ELF-1 (cell line): ENCODE measurements at regions not wholly inside any gene's neighbourhood (a gene's known extent, or its start where the extent isn't known, plus 50 kb on each side); places are given as distances from the start of the nearest gene placed in this dataset.
"Not testable (repeated sequence)": the region's sequence is repeated elsewhere in the genome, so short reads cannot be mapped to it uniquely, and the experiment has no call there.

ENCODE experiments used
- DNase-seq: peaks from one replicate; pipeline ENCODE4 v3.0.0-alpha.2; 2016; ENCODE audit warnings: low read depth, low spot score

- no peak for DNase-seq
Observed at GRCh38 chr13:18993884-18994660, 187.6 kb downstream of the TUBA3C start.

- DNase-seq, result no peak
Observed at GRCh38 chr13:18992791-18993190, 188.8 kb downstream of the TUBA3C start.

- no peak for DNase-seq
Observed at GRCh38 chr13:18991060-18991459, 190.6 kb downstream of the TUBA3C start.

GRCh38 chr13:18978447-18978846, 203.2 kb downstream of the TUBA3C start:
- DNase-seq, result no peak

GRCh38 chr13:18977857-18978256, 203.8 kb downstream of the TUBA3C start:
- DNase-seq, result no peak

- DNase-seq, result no peak
Observed at GRCh38 chr13:18971576-18972219, 209.9 kb downstream of the TUBA3C start.

- DNase-seq, result no peak
Observed at GRCh38 chr13:18965347-18965855, 216.2 kb downstream of the TUBA3C start.

- no peak for DNase-seq
Observed at GRCh38 chr13:18964942-18965341, 216.7 kb downstream of the TUBA3C start.

GRCh38 chr13:18963684-18964083, 217.9 kb downstream of the TUBA3C start:
- not testable (repeated sequence) for DNase-seq

- no peak for DNase-seq
Observed at GRCh38 chr13:18962168-18962734, 219.4 kb downstream of the TUBA3C start.

- DNase-seq, result no peak
Observed at GRCh38 chr13:18961383-18962117, 220.1 kb downstream of the TUBA3C start.

- DNase-seq, result no peak
Observed at GRCh38 chr13:18960637-18961227, 220.9 kb downstream of the TUBA3C start.

- no peak for DNase-seq
Observed at GRCh38 chr13:18959996-18960395, 221.6 kb downstream of the TUBA3C start.

GRCh38 chr13:18959229-18959628, 222.4 kb downstream of the TUBA3C start:
- no peak for DNase-seq

GRCh38 chr13:18956473-18957078, 225.0 kb downstream of the TUBA3C start:
- no peak for DNase-seq

GRCh38 chr13:18954254-18954653, 227.4 kb downstream of the TUBA3C start:
- no peak for DNase-seq

- DNase-seq, result no peak
Observed at GRCh38 chr13:18953139-18953930, 228.3 kb downstream of the TUBA3C start.

GRCh38 chr13:18952225-18953016, 229.2 kb downstream of the TUBA3C start:
- no peak for DNase-seq

- DNase-seq, result no peak
Observed at GRCh38 chr13:18951412-18951811, 230.2 kb downstream of the TUBA3C start.

GRCh38 chr13:18949970-18950369, 231.7 kb downstream of the TUBA3C start:
- DNase-seq, result no peak
